ENCODE measurements at regions not wholly inside any gene's neighbourhood (a gene's known extent, or its start where the extent isn't known, plus 50 kb on each side); places are given as distances from the start of the nearest gene placed in this dataset.

GRCh38 chr19:5222178-5222577 is 118.4 kb downstream of the PTPRS start:
- Histone ChIP-seq H3K27ac (no peak overlapping the region), H3K9me3 (no peaks in the 10 kb centered on the region), H3K4me3 (no peak overlapping the region), H3K4me1 (0 out of 3 replicates have a peak, but pooled peaks cover 9% of the 10 kb centered on the region), H3K4me2 (no peak overlapping the region)
- FAIRE-seq: no peak
- no peak for TF ChIP-seq MAFK (IDR thresholded peaks at IDR 0.05; ENCODE audit: partially characterized antibody)
- no peak for TF ChIP-seq POLR2A (IDR thresholded peaks at IDR 0.05; ENCODE audit: low read length)
- no peak for TF ChIP-seq FOSL2 (IDR thresholded peaks at IDR 0.05)
- TF ChIP-seq FOSL2 (CRISPR knock-in tag; IDR thresholded peaks at IDR 0.05): no peak
- no peak for TF ChIP-seq NPAS2 (CRISPR knock-in tag; IDR thresholded peaks at IDR 0.05; ENCODE audit: borderline replicate concordance)
- no peak for TF ChIP-seq CHD4 (IDR thresholded peaks at IDR 0.05; ENCODE audit: borderline replicate concordance)
- TF ChIP-seq POLR2AphosphoS2 (conservative IDR thresholded peaks at IDR 0.05; ENCODE audit: low read length): no peak
- WGBS (ENCODE audit: missing lambda C conversion rate): 97% methylated on average over 19 of the region's 22 CpGs
- ChIA-PET CTCF (no interaction called here), POLR2A (no interaction called here)
- no peak for ATAC-seq
- DNase-seq (ENCODE audit: low read depth in 1 of 2, low spot score in 1 of 2): no peak

GRCh38 chr19:5220866-5221265 is 119.7 kb downstream of the PTPRS start:
- FAIRE-seq (no peak), ATAC-seq (no peak), DNase-seq (ENCODE audit: low read depth in 1 of 2, low spot score in 1 of 2) (no peak)
- H3K4me2 ChIP-seq: no peak overlapping the region
- no peaks in the 10 kb centered on the region for H3K9me3 ChIP-seq
- 95% methylated on average over 15 of the region's 16 CpGs for WGBS (ENCODE audit: missing lambda C conversion rate)
- H3K4me3 ChIP-seq: no peak overlapping the region
- TF ChIP-seq PHF8 (IDR thresholded peaks at IDR 0.05; ENCODE audit: borderline replicate concordance, low read depth) (no peak), ATOH8 (CRISPR knock-in tag; IDR thresholded peaks at IDR 0.05; ENCODE audit: low read depth) (no peak), KDM1A (IDR thresholded peaks at IDR 0.05; ENCODE audit: low read depth) (no peak), MYC (IDR thresholded peaks at IDR 0.05; ENCODE audit: borderline replicate concordance, low read length) (no peak), FOSL2 (IDR thresholded peaks at IDR 0.05) (no peak), FOSL2 (CRISPR knock-in tag; IDR thresholded peaks at IDR 0.05) (no peak), ESRRA (IDR thresholded peaks at IDR 0.05; ENCODE audit: borderline replicate concordance, low read length) (no peak)
- POLR2A ChIA-PET: no interaction called here
- no peak overlapping the region for H3K27ac ChIP-seq
- CTCF ChIA-PET: no interaction called here
- 0 out of 3 replicates have a peak, but pooled peaks cover 9% of the 10 kb centered on the region for H3K4me1 ChIP-seq

- ChIA-PET CTCF (interaction anchor here (1.6 kb wide), 1 partner anchor 172 kb away, joined by 4 read pairs; no protein-coding TSS in a partner anchor), POLR2A (no interaction called here)
- WGBS (ENCODE audit: missing lambda C conversion rate): 92% methylated on average over 5 of the region's 5 CpGs
- Histone ChIP-seq H3K4me3 (no peak overlapping the region), H3K27ac (no peak overlapping the region), H3K9me3 (no peaks in the 10 kb centered on the region), H3K4me2 (no peak overlapping the region), H3K4me1 (0 out of 3 replicates have a peak, but pooled peaks cover 9% of the 10 kb centered on the region)
- FAIRE-seq (no peak), ATAC-seq (no peak), DNase-seq (ENCODE audit: low read depth in 1 of 2, low spot score in 1 of 2) (no peak)
- no peak for TF ChIP-seq KDM1A (IDR thresholded peaks at IDR 0.05; ENCODE audit: low read depth)
- no peak for TF ChIP-seq NR3C1 (IDR thresholded peaks at IDR 0.05)
- no peak for TF ChIP-seq JUN (IDR thresholded peaks at IDR 0.05)
- TF ChIP-seq NPAS2 (CRISPR knock-in tag; IDR thresholded peaks at IDR 0.05; ENCODE audit: borderline replicate concordance): no peak
- TF ChIP-seq RAD21 (conservative IDR thresholded peaks at IDR 0.05 in 1 of 2, IDR thresholded peaks at IDR 0.05 in 1 of 2): no peak
- no peak for TF ChIP-seq HEYL (CRISPR knock-in tag; IDR thresholded peaks at IDR 0.05)
- no peak for TF ChIP-seq CHD2 (IDR thresholded peaks at IDR 0.05; ENCODE audit: low read length, partially characterized antibody)
- TF ChIP-seq ATOH8 (CRISPR knock-in tag; IDR thresholded peaks at IDR 0.05; ENCODE audit: low read depth): no peak
- no peak for TF ChIP-seq ELK1 (IDR thresholded peaks at IDR 0.05; ENCODE audit: low read depth, low read length)
- TF ChIP-seq MAFK (IDR thresholded peaks at IDR 0.05; ENCODE audit: partially characterized antibody): no peak
- TF ChIP-seq TFCP2L1 (CRISPR knock-in tag; IDR thresholded peaks at IDR 0.05): no peak
- no peak for TF ChIP-seq ZC3H11A (IDR thresholded peaks at IDR 0.05)
- TF ChIP-seq HOXB13 (CRISPR knock-in tag; IDR thresholded peaks at IDR 0.05; ENCODE audit: low read depth): no peak
- TF ChIP-seq E2F6 (IDR thresholded peaks at IDR 0.05; ENCODE audit: borderline replicate concordance, low read depth): no peak
- no peak for TF ChIP-seq ZNF302 (CRISPR knock-in tag; IDR thresholded peaks at IDR 0.05)
- no peak for TF ChIP-seq PBX3 (IDR thresholded peaks at IDR 0.05)
- no peak for TF ChIP-seq RARB (CRISPR knock-in tag; IDR thresholded peaks at IDR 0.05)
- TF ChIP-seq HOXA7 (CRISPR knock-in tag; IDR thresholded peaks at IDR 0.05): no peak
- no peak for TF ChIP-seq CBX8 (IDR thresholded peaks at IDR 0.05)
- TF ChIP-seq CHD4 (IDR thresholded peaks at IDR 0.05; ENCODE audit: borderline replicate concordance): no peak
Observed at GRCh38 chr19:5220361-5220760, 120.3 kb downstream of the PTPRS start.

Data from A549 (cell line).